ENCODE measurements at regions not wholly inside any gene's neighbourhood (a gene's known extent, or its start where the extent isn't known, plus 50 kb on each side); places are given as distances from the start of the nearest gene placed in this dataset.
"Not testable (repeated sequence)": the region's sequence is repeated elsewhere in the genome, so short reads cannot be mapped to it uniquely, and the experiment has no call there.

DNA sequence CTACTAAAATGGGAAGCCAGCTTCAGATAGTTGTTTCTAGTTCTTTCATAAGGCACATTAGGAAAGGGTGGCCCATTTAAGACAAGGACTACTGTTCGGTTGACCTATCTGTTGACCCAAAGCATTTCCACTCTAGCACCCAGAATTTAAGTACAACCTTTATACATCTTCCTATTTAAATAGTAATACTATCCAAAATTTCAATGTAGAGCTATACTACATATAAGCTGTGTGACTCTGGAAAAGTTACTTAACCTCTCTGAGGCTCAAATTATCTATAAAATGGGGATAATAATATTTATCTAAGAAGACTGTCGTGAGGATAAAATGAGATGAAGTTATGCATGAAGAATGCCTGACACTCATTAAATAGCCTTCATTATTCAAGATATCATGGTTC, 82.0 kb upstream of the TMEM164 start:
- Histone ChIP-seq H3K4me3 (ENCODE audit: insufficient read depth, low read depth, low read length) (no peak overlapping the region), H3K27ac (ENCODE audit: low read depth, low read length) (no peak overlapping the region), H3K36me3 (ENCODE audit: insufficient read depth, low read length) (no peaks in the 10 kb centered on the region), H4K20me1 (ENCODE audit: insufficient read depth, low read length) (no peaks in the 10 kb centered on the region), H3K27me3 (ENCODE audit: insufficient read depth, low read length) (no peaks in the 10 kb centered on the region), H3K9ac (ENCODE audit: low read length) (no peak overlapping the region), H3K9me3 (ENCODE audit: insufficient read depth, low read depth, low read length) (no peaks in the 10 kb centered on the region), H3K79me2 (ENCODE audit: insufficient read depth, low read length) (no peaks in the 10 kb centered on the region), H2AFZ (ENCODE audit: low read depth, low read length) (no peak overlapping the region), H3K4me2 (ENCODE audit: low read length) (no peak overlapping the region), H3K4me1 (ENCODE audit: insufficient read depth, low read length) (no peaks in the 10 kb centered on the region)
- Mint-ChIP-seq H3K27me3 (ENCODE audit: low read depth, unreplicated experiment) (no peaks in the 10 kb centered on the region), H3K4me1 (ENCODE audit: low read depth, unreplicated experiment) (no peaks in the 10 kb centered on the region), H3K4me3 (ENCODE audit: unreplicated experiment) (no peak overlapping the region), H3K36me3 (ENCODE audit: low read depth, unreplicated experiment) (no peaks in the 10 kb centered on the region), H3K9me3 (ENCODE audit: unreplicated experiment) (no peaks in the 10 kb centered on the region), H3K27ac (ENCODE audit: unreplicated experiment) (no peak overlapping the region)
- TF ChIP-seq, protein P1, sequence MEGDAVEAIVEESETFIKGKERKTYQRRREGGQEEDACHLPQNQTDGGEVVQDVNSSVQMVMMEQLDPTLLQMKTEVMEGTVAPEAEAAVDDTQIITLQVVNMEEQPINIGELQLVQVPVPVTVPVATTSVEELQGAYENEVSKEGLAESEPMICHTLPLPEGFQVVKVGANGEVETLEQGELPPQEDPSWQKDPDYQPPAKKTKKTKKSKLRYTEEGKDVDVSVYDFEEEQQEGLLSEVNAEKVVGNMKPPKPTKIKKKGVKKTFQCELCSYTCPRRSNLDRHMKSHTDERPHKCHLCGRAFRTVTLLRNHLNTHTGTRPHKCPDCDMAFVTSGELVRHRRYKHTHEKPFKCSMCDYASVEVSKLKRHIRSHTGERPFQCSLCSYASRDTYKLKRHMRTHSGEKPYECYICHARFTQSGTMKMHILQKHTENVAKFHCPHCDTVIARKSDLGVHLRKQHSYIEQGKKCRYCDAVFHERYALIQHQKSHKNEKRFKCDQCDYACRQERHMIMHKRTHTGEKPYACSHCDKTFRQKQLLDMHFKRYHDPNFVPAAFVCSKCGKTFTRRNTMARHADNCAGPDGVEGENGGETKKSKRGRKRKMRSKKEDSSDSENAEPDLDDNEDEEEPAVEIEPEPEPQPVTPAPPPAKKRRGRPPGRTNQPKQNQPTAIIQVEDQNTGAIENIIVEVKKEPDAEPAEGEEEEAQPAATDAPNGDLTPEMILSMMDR (IDR thresholded peaks at IDR 0.05; ENCODE audit: insufficient read depth, low read depth, low read length), result no peak
- TF ChIP-seq EZH2 (IDR thresholded peaks at IDR 0.05; ENCODE audit: insufficient read depth, low read length), result no peak
- FAIRE-seq (peak; percentile 81), DNase-seq (ENCODE audit: low read depth) (no peak)

DNA sequence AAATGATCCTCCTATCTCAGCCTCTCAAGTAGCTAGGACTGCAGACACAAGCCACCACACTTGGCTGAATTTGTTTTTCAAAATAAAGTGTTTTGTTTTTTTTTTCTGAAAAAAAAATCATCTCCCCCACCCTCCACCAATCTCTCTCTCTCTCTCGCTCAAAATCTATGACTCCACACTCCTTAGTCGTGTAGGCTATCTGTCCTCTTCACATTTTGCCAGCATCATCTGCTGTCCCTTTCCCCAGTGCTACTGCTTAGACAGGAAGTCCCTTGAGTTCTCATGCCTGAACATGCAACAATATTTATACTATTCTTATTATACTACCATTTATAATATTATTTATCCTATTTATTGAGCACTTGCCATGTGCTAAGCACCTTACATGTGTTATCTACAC, 80.7 kb upstream of the TMEM164 start:
- TF ChIP-seq EZH2 (IDR thresholded peaks at IDR 0.05; ENCODE audit: insufficient read depth, low read length), result no peak
- TF ChIP-seq, protein P1 (IDR thresholded peaks at IDR 0.05; ENCODE audit: insufficient read depth, low read depth, low read length), result no peak
- H3K27ac ChIP-seq (ENCODE audit: low read depth, low read length), result no peak overlapping the region
- Mint-ChIP-seq H3K9me3 (ENCODE audit: unreplicated experiment) (no peaks in the 10 kb centered on the region), H3K4me3 (ENCODE audit: unreplicated experiment) (no peak overlapping the region), H3K27me3 (ENCODE audit: low read depth, unreplicated experiment) (no peaks in the 10 kb centered on the region), H3K36me3 (ENCODE audit: low read depth, unreplicated experiment) (no peaks in the 10 kb centered on the region), H3K27ac (ENCODE audit: unreplicated experiment) (no peak overlapping the region), H3K4me1 (ENCODE audit: low read depth, unreplicated experiment) (no peaks in the 10 kb centered on the region)
- H3K36me3 ChIP-seq (ENCODE audit: insufficient read depth, low read length), result no peaks in the 10 kb centered on the region
- no peaks in the 10 kb centered on the region for H3K4me1 ChIP-seq (ENCODE audit: insufficient read depth, low read length)
- DNase-seq (ENCODE audit: low read depth), result no peak
- H3K9ac ChIP-seq (ENCODE audit: low read length), result no peak overlapping the region
- no peaks in the 10 kb centered on the region for H3K9me3 ChIP-seq (ENCODE audit: insufficient read depth, low read depth, low read length)
- H3K4me3 ChIP-seq (ENCODE audit: insufficient read depth, low read depth, low read length), result no peak overlapping the region
- no peak overlapping the region for H2AFZ ChIP-seq (ENCODE audit: low read depth, low read length)
- no peaks in the 10 kb centered on the region for H3K27me3 ChIP-seq (ENCODE audit: insufficient read depth, low read length)
- no peak overlapping the region for H3K4me2 ChIP-seq (ENCODE audit: low read length)
- no peak for FAIRE-seq
- H3K79me2 ChIP-seq (ENCODE audit: insufficient read depth, low read length), result no peaks in the 10 kb centered on the region
- no peaks in the 10 kb centered on the region for H4K20me1 ChIP-seq (ENCODE audit: insufficient read depth, low read length)

GRCh38 chrX:109925003-109925402, 77.9 kb upstream of the TMEM164 start:
- H3K36me3 ChIP-seq (ENCODE audit: insufficient read depth, low read length); H3K4me2 ChIP-seq (ENCODE audit: low read length); H3K4me3 Mint-ChIP-seq (ENCODE audit: unreplicated experiment); H2AFZ ChIP-seq (ENCODE audit: low read depth, low read length); H3K36me3 Mint-ChIP-seq (ENCODE audit: low read depth, unreplicated experiment); H3K4me3 ChIP-seq (ENCODE audit: insufficient read depth, low read depth, low read length); H3K79me2 ChIP-seq (ENCODE audit: insufficient read depth, low read length); H3K4me1 Mint-ChIP-seq (ENCODE audit: low read depth, unreplicated experiment); H3K27me3 Mint-ChIP-seq (ENCODE audit: low read depth, unreplicated experiment); H3K9ac ChIP-seq (ENCODE audit: low read length); DNase-seq (ENCODE audit: low read depth); H3K27ac ChIP-seq (ENCODE audit: low read depth, low read length); H4K20me1 ChIP-seq (ENCODE audit: insufficient read depth, low read length); H3K4me1 ChIP-seq (ENCODE audit: insufficient read depth, low read length); H3K9me3 Mint-ChIP-seq (ENCODE audit: unreplicated experiment); H3K27ac Mint-ChIP-seq (ENCODE audit: unreplicated experiment); H3K27me3 ChIP-seq (ENCODE audit: insufficient read depth, low read length); H3K9me3 ChIP-seq (ENCODE audit: insufficient read depth, low read depth, low read length): not testable (repeated sequence)
- FAIRE-seq, result peak; percentile 20
